ENCODE measurements at regions not wholly inside any gene's neighbourhood (a gene's known extent, or its start where the extent isn't known, plus 50 kb on each side); places are given as distances from the start of the nearest gene placed in this dataset.

DNA sequence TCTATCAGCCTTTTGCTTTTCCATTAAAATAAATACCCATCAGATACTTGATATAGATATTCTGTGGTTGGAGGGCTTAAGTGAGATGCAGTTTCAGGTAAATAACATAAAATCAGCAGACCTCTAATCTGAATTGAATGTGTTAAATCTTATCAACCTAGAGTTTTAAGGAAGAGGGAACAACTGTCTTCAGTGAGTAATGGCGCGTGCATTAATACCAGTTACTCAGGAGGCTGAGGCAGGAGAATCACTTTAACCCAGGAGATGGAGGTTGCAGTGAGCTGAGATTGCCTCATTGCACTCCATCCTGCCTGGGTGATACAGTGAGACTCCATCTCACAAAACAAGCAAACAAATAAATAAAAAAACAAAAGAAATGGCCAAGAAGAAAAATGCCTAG lies 54.3 kb downstream of the FAT4 start:
- Histone ChIP-seq H3K27me3 (ENCODE audit: control insufficient read depth, insufficient read depth, low read length) (no peaks in the 10 kb centered on the region), H3K79me2 (ENCODE audit: control insufficient read depth, insufficient read depth, low read length) (no peaks in the 10 kb centered on the region), H3K4me1 (ENCODE audit: control insufficient read depth, extremely low read depth, insufficient read depth, low read length) (peaks cover 5% of the 10 kb centered on the region), H3K9ac (ENCODE audit: insufficient read depth, low read length) (no peak overlapping the region), H2AFZ (ENCODE audit: low read length) (no peak overlapping the region), H4K20me1 (ENCODE audit: control insufficient read depth, extremely low read depth, insufficient read depth, low read length) (no peaks in the 10 kb centered on the region), H3K27ac (ENCODE audit: insufficient read depth, low read length) (peak overlapping the region; percentile 53), H3K36me3 (ENCODE audit: control insufficient read depth, insufficient read depth, low read length) (no peaks in the 10 kb centered on the region), H3K4me2 (ENCODE audit: extremely low read depth, insufficient read depth, low read length) (peak overlapping the region; percentile 76), H3K9me3 (ENCODE audit: control insufficient read depth, insufficient read depth, low read depth, low read length) (no peaks in the 10 kb centered on the region), H3K4me3 (replicated peaks in 1 of 4; ENCODE audit: control extremely low read depth in 1 of 4, insufficient read depth in 1 of 4, low read depth in 3 of 4, low read length in 4 of 4) (peak overlapping the region in 3 of 4 experiments; percentile 37 to 64 (median 47))
- DNase-seq (ENCODE audit: low read depth in 2 of 2): peak in 1 of 2 donors; percentile 51
- TF ChIP-seq, protein P1, sequence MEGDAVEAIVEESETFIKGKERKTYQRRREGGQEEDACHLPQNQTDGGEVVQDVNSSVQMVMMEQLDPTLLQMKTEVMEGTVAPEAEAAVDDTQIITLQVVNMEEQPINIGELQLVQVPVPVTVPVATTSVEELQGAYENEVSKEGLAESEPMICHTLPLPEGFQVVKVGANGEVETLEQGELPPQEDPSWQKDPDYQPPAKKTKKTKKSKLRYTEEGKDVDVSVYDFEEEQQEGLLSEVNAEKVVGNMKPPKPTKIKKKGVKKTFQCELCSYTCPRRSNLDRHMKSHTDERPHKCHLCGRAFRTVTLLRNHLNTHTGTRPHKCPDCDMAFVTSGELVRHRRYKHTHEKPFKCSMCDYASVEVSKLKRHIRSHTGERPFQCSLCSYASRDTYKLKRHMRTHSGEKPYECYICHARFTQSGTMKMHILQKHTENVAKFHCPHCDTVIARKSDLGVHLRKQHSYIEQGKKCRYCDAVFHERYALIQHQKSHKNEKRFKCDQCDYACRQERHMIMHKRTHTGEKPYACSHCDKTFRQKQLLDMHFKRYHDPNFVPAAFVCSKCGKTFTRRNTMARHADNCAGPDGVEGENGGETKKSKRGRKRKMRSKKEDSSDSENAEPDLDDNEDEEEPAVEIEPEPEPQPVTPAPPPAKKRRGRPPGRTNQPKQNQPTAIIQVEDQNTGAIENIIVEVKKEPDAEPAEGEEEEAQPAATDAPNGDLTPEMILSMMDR (conservative IDR thresholded peaks at IDR 0.05 in 1 of 2, IDR thresholded peaks at IDR 0.05 in 1 of 2; ENCODE audit: low read depth in 1 of 2, low read length in 2 of 2): no peak
- TF ChIP-seq EZH2 (IDR thresholded peaks at IDR 0.05; ENCODE audit: low read length, missing control alignments): no peak

DNA sequence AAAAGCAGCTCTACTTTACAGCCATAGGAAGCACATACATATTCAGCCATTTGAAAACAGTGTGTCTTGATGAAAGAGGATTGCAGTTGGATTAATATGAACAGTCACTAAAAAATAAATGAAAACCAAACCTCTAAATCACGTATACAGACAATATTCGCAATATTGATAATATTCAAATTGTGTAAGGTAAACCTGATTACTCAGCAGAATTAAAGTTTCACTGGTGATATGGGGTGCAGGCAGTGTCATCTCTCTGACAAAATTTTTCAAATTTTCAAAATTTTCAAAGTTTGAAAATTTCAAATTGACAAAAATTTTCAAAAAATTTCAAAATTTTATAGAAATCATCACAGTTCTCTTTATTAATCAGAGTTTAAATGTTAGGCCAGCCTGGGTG lies 55.7 kb downstream of the FAT4 start:
- Histone ChIP-seq H3K79me2 (ENCODE audit: control insufficient read depth, insufficient read depth, low read length) (no peaks in the 10 kb centered on the region), H3K9ac (ENCODE audit: insufficient read depth, low read length) (no peak overlapping the region), H3K36me3 (ENCODE audit: control insufficient read depth, insufficient read depth, low read length) (no peaks in the 10 kb centered on the region), H2AFZ (ENCODE audit: low read length) (no peak overlapping the region), H3K27me3 (ENCODE audit: control insufficient read depth, insufficient read depth, low read length) (no peaks in the 10 kb centered on the region), H4K20me1 (ENCODE audit: control insufficient read depth, extremely low read depth, insufficient read depth, low read length) (no peaks in the 10 kb centered on the region), H3K27ac (ENCODE audit: insufficient read depth, low read length) (no peak overlapping the region), H3K9me3 (ENCODE audit: control insufficient read depth, insufficient read depth, low read depth, low read length) (no peaks in the 10 kb centered on the region), H3K4me2 (ENCODE audit: extremely low read depth, insufficient read depth, low read length) (no peak overlapping the region), H3K4me1 (ENCODE audit: control insufficient read depth, extremely low read depth, insufficient read depth, low read length) (peaks cover 5% of the 10 kb centered on the region), H3K4me3 (replicated peaks in 1 of 4; ENCODE audit: control extremely low read depth in 1 of 4, insufficient read depth in 1 of 4, low read depth in 3 of 4, low read length in 4 of 4) (no peak overlapping the region)
- DNase-seq (ENCODE audit: low read depth in 2 of 2): no peak
- no peak for TF ChIP-seq EZH2 (IDR thresholded peaks at IDR 0.05; ENCODE audit: low read length, missing control alignments)
- TF ChIP-seq, protein P1 (conservative IDR thresholded peaks at IDR 0.05 in 1 of 2, IDR thresholded peaks at IDR 0.05 in 1 of 2; ENCODE audit: low read depth in 1 of 2, low read length in 2 of 2): no peak

DNA sequence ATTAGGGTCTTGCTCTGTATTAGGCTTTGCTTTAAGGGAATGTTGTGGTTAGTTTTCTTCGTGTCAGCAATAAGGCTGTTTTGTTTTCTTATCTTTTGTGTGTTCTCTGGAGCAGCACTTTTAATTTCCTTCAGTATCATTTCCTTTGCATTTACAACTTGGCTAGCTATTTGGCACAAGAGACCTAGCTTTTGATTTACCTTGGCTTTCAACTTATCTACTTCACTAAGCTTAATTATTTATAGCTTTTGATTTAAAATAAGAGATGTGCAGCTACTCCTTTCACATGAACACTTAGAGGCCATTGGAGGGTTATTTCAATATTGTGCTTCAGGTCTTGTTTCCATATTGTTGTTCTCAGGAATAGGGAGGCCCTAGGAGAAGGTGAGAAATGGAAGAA lies 68.2 kb downstream of the FAT4 start:
- Histone ChIP-seq H2AFZ (ENCODE audit: low read length) (no peak overlapping the region), H3K4me1 (ENCODE audit: control insufficient read depth, extremely low read depth, insufficient read depth, low read length) (peaks cover 4% of the 10 kb centered on the region)
- DNase-seq (ENCODE audit: low read depth in 2 of 2): peak in 1 of 2 donors; percentile 62

More for the DNA sequence above, 68.2 kb downstream of the FAT4 start:
- no peaks in the 10 kb centered on the region for H4K20me1 ChIP-seq (ENCODE audit: control insufficient read depth, extremely low read depth, insufficient read depth, low read length)
- no peak overlapping the region for H3K9ac ChIP-seq (ENCODE audit: insufficient read depth, low read length)
- H3K4me3 ChIP-seq (replicated peaks in 1 of 4; ENCODE audit: control extremely low read depth in 1 of 4, insufficient read depth in 1 of 4, low read depth in 3 of 4, low read length in 4 of 4): no peak overlapping the region
- TF ChIP-seq, protein P1 (conservative IDR thresholded peaks at IDR 0.05 in 1 of 2, IDR thresholded peaks at IDR 0.05 in 1 of 2; ENCODE audit: low read depth in 1 of 2, low read length in 2 of 2): no peak
- TF ChIP-seq EZH2 (IDR thresholded peaks at IDR 0.05; ENCODE audit: low read length, missing control alignments): no peak
- no peaks in the 10 kb centered on the region for H3K36me3 ChIP-seq (ENCODE audit: control insufficient read depth, insufficient read depth, low read length)
- no peaks in the 10 kb centered on the region for H3K79me2 ChIP-seq (ENCODE audit: control insufficient read depth, insufficient read depth, low read length)
- no peaks in the 10 kb centered on the region for H3K9me3 ChIP-seq (ENCODE audit: control insufficient read depth, insufficient read depth, low read depth, low read length)
- no peaks in the 10 kb centered on the region for H3K27me3 ChIP-seq (ENCODE audit: control insufficient read depth, insufficient read depth, low read length)
- H3K27ac ChIP-seq (ENCODE audit: insufficient read depth, low read length): no peak overlapping the region
- H3K4me2 ChIP-seq (ENCODE audit: extremely low read depth, insufficient read depth, low read length): no peak overlapping the region

Data from fibroblast of lung (primary cell).